KMS-11 (cell line): ENCODE measurements at regions not wholly inside any gene's neighbourhood (a gene's known extent, or its start where the extent isn't known, plus 50 kb on each side); places are given as distances from the start of the nearest gene placed in this dataset.

Source experiments
- H2AFZ ChIP-seq: fragments of 200-600 bp; sonication (generic); 2 replicates; pipeline ENCODE4 v1.6.1; 2016; ENCODE audit warnings: antibody characterized with exemption, mixed run types, low read depth
- H3K27ac ChIP-seq: fragments of 200-600 bp; sonication (generic); 2 replicates; pipeline ENCODE4 v1.6.1; 2016; ENCODE audit warnings: mild to moderate bottlenecking, mixed run types
- H3K27me3 ChIP-seq: fragments of 200-600 bp; sonication (generic); 2 replicates; pipeline ENCODE4 v1.6.1; 2017; ENCODE audit warnings: mild to moderate bottlenecking, low read depth, mixed run types, moderate library complexity; ENCODE audit not compliant: insufficient read depth
- H3K36me3 ChIP-seq: fragments of 200-600 bp; sonication (generic); 2 replicates; pipeline ENCODE4 v1.6.1; 2017; ENCODE audit warnings: mild to moderate bottlenecking, mixed run types; ENCODE audit not compliant: insufficient read depth
- H3K4me1 ChIP-seq: fragments of 200-600 bp; sonication (generic); 2 replicates; pipeline ENCODE4 v1.6.1; 2016; ENCODE audit warnings: mild to moderate bottlenecking, low read depth, mixed run types; ENCODE audit not compliant: poor library complexity, severe bottlenecking
- H3K4me2 ChIP-seq: fragments of 200-600 bp; sonication (generic); 2 replicates; pipeline ENCODE4 v1.7.0; 2016; ENCODE audit warnings: mild to moderate bottlenecking, mixed run types
- H3K4me3 ChIP-seq: fragments of 200-600 bp; sonication (generic); IDR thresholded peaks from 2 replicates; pipeline ENCODE4 v1.6.1; 2017; ENCODE audit warnings: low read depth, low read length, mixed read lengths; ENCODE audit not compliant: insufficient read depth
- H3K79me2 ChIP-seq: fragments of 200-600 bp; sonication (generic); 2 replicates; pipeline ENCODE4 v1.6.1; 2016; ENCODE audit warnings: low read depth, mixed run types; ENCODE audit not compliant: insufficient read depth
- H3K9ac ChIP-seq: fragments of 200-600 bp; sonication (generic); 2 replicates; pipeline ENCODE4 v1.6.1; 2016; ENCODE audit warnings: mild to moderate bottlenecking, mixed run types
- H4K20me1 ChIP-seq: fragments of 200-600 bp; sonication (generic); 2 replicates; pipeline ENCODE4 v1.6.1; 2016; ENCODE audit warnings: mild to moderate bottlenecking, mixed run types; ENCODE audit not compliant: insufficient read depth
- CTCF ChIP-seq: fragments of 200-600 bp; sonication (generic); conservative IDR thresholded peaks from 2 replicates; pipeline ENCODE4 v1.6.1; 2017; ENCODE audit warnings: low read depth, mild to moderate bottlenecking, antibody characterized with exemption, low read length, moderate library complexity, mixed read lengths

GRCh38 chr17:69779378-69780214 lies 295.4 kb upstream of the KCNJ16 start:
- H3K27me3 ChIP-seq, result no peaks in the 10 kb centered on the region
- no peak overlapping the region for H3K4me2 ChIP-seq
- H3K4me3 ChIP-seq, result no peak overlapping the region
- H3K4me1 ChIP-seq, result no peaks in the 10 kb centered on the region
- H3K9ac ChIP-seq, result no peak overlapping the region
- H2AFZ ChIP-seq, result no peak overlapping the region
- H3K36me3 ChIP-seq, result no peaks in the 10 kb centered on the region
- no peak for TF ChIP-seq CTCF
- H3K79me2 ChIP-seq, result no peaks in the 10 kb centered on the region
- no peaks in the 10 kb centered on the region for H4K20me1 ChIP-seq
- no peak overlapping the region for H3K27ac ChIP-seq

GRCh38 chr17:69783865-69784264 lies 291.2 kb upstream of the KCNJ16 start:
- H3K27me3 ChIP-seq, result no peaks in the 10 kb centered on the region
- no peaks in the 10 kb centered on the region for H4K20me1 ChIP-seq
- H3K9ac ChIP-seq, result no peak overlapping the region
- H3K4me3 ChIP-seq, result no peak overlapping the region
- H3K4me2 ChIP-seq, result no peak overlapping the region
- H3K36me3 ChIP-seq, result no peaks in the 10 kb centered on the region
- no peak for TF ChIP-seq CTCF
- H3K4me1 ChIP-seq, result no peaks in the 10 kb centered on the region
- H2AFZ ChIP-seq, result no peak overlapping the region
- H3K27ac ChIP-seq, result no peak overlapping the region
- H3K79me2 ChIP-seq, result no peaks in the 10 kb centered on the region

- Histone ChIP-seq H3K9ac (no peak overlapping the region), H3K4me1 (no peaks in the 10 kb centered on the region), H3K4me2 (no peak overlapping the region), H3K27me3 (no peaks in the 10 kb centered on the region), H3K36me3 (no peaks in the 10 kb centered on the region), H3K4me3 (no peak overlapping the region), H2AFZ (no peak overlapping the region), H4K20me1 (no peaks in the 10 kb centered on the region), H3K79me2 (no peaks in the 10 kb centered on the region), H3K27ac (no peak overlapping the region)
- no peak for TF ChIP-seq CTCF
These were observed 286.1 kb upstream of the KCNJ16 start for GRCh38 chr17:69788957-69789356.

- no peaks in the 10 kb centered on the region for H4K20me1 ChIP-seq
- H3K9ac ChIP-seq, result no peak overlapping the region
- H3K79me2 ChIP-seq, result no peaks in the 10 kb centered on the region
- no peak overlapping the region for H3K4me2 ChIP-seq
- no peak overlapping the region for H3K27ac ChIP-seq
- H3K4me1 ChIP-seq, result no peaks in the 10 kb centered on the region
- H2AFZ ChIP-seq, result no peak overlapping the region
- no peak overlapping the region for H3K4me3 ChIP-seq
- no peak for TF ChIP-seq CTCF
- H3K36me3 ChIP-seq, result no peaks in the 10 kb centered on the region
- H3K27me3 ChIP-seq, result no peaks in the 10 kb centered on the region
These were observed 278.9 kb upstream of the KCNJ16 start for GRCh38 chr17:69796078-69796477.
